ENCODE measurements at regions not wholly inside any gene's neighbourhood (a gene's known extent, or its start where the extent isn't known, plus 50 kb on each side); places are given as distances from the start of the nearest gene placed in this dataset.

GRCh38 chr10:78742730-78743615, 325.8 kb upstream of the ZMIZ1 start:
- DNase-seq (ENCODE audit: low spot score): no peak

GRCh38 chr10:78744056-78744455, 324.7 kb upstream of the ZMIZ1 start:
- no peak for DNase-seq (ENCODE audit: low spot score)

GRCh38 chr10:78744491-78745090, 324.2 kb upstream of the ZMIZ1 start:
- DNase-seq (ENCODE audit: low spot score): no peak

GRCh38 chr10:78745441-78745840, 323.3 kb upstream of the ZMIZ1 start:
- no peak for DNase-seq (ENCODE audit: low spot score)

GRCh38 chr10:78746155-78746763, 322.5 kb upstream of the ZMIZ1 start:
- DNase-seq (ENCODE audit: low spot score): no peak

- DNase-seq (ENCODE audit: low spot score): no peak
Measured at GRCh38 chr10:78747401-78748234, 321.1 kb upstream of the ZMIZ1 start.

GRCh38 chr10:78748235-78748533, 320.6 kb upstream of the ZMIZ1 start:
- no peak for DNase-seq (ENCODE audit: low spot score)

- DNase-seq (ENCODE audit: low spot score): no peak
Measured at GRCh38 chr10:78749200-78749599, 319.6 kb upstream of the ZMIZ1 start.

GRCh38 chr10:78749898-78750297, 318.9 kb upstream of the ZMIZ1 start:
- no peak for DNase-seq (ENCODE audit: low spot score)

- no peak for DNase-seq (ENCODE audit: low spot score)
Measured at GRCh38 chr10:78750418-78750817, 318.3 kb upstream of the ZMIZ1 start.

- DNase-seq (ENCODE audit: low spot score): no peak
Measured at GRCh38 chr10:78751716-78752115, 317.1 kb upstream of the ZMIZ1 start.

- no peak for DNase-seq (ENCODE audit: low spot score)
Measured at GRCh38 chr10:78752221-78752620, 316.5 kb upstream of the ZMIZ1 start.

- no peak for DNase-seq (ENCODE audit: low spot score)
Measured at GRCh38 chr10:78752708-78753107, 316.1 kb upstream of the ZMIZ1 start.

GRCh38 chr10:78754269-78755062, 314.3 kb upstream of the ZMIZ1 start:
- DNase-seq (ENCODE audit: low spot score): no peak

- DNase-seq (ENCODE audit: low spot score): no peak
Measured at GRCh38 chr10:78755063-78755701, 313.6 kb upstream of the ZMIZ1 start.

- no peak for DNase-seq (ENCODE audit: low spot score)
Measured at GRCh38 chr10:78755877-78756455, 312.8 kb upstream of the ZMIZ1 start.

GRCh38 chr10:78756604-78757343, 312.0 kb upstream of the ZMIZ1 start:
- DNase-seq (ENCODE audit: low spot score): peak; percentile 66

GRCh38 chr10:78757344-78757925, 311.3 kb upstream of the ZMIZ1 start:
- no peak for DNase-seq (ENCODE audit: low spot score)

GRCh38 chr10:78758176-78758575, 310.6 kb upstream of the ZMIZ1 start:
- no peak for DNase-seq (ENCODE audit: low spot score)

Measured in RKO (cell line).